GM18519 (cell line): ENCODE measurements at regions not wholly inside any gene's neighbourhood (a gene's known extent, or its start where the extent isn't known, plus 50 kb on each side); places are given as distances from the start of the nearest gene placed in this dataset.

Source experiments
- ATAC-seq: cut with Tn5 transposase; IDR thresholded peaks from one replicate; pipeline ENCODE4 v1.9.1; 2021; ENCODE audit warnings: mild to moderate bottlenecking, moderate library complexity; ENCODE audit not compliant: unreplicated experiment, low FRiP score

DNA sequence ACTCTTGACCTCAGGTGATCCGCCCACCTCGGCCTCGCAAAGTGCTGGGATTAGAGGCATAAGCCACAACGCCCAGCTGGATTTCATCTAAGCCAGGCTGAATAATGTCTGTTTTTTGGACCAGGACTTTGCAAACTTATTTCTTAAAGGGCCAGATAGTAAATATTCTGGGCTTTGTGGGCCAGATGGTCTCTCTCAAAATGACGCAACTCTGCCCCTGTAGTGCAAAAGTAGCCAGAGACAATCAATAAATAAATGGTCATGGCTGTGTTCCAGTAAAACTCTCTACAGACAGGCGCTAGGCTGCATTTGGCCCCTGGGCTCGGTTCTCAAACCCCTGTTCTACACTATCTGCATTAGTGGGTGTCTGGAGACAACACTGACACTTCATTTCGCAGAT lies 121.9 kb upstream of the CDH13 start:
- ATAC-seq, result no peak

DNA sequence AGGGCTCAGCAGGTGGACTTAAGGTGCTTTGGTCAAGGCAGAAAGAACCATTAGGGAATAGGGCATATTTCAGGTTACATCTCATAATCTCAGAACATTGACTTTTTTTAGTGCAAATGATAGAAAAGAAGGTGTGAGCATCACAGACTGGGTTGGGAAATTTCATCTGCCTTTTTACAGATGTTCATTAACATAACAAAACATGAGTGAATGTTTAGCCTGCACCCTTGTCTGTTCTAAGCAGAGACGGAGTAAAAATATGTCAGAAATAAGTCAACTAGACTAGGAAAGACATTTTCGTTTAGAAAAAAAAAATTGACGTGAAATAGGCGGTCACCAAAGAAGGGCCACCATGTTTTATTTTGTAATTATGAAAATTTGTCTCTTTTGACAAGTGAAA lies 127.5 kb upstream of the CDH13 start:
- ATAC-seq, result no peak

- ATAC-seq, result no peak
Measured at GRCh38 chr16:82497139-82497538, 129.6 kb upstream of the CDH13 start.

GRCh38 chr16:82488460-82488859 lies 138.3 kb upstream of the CDH13 start:
- no peak for ATAC-seq

DNA sequence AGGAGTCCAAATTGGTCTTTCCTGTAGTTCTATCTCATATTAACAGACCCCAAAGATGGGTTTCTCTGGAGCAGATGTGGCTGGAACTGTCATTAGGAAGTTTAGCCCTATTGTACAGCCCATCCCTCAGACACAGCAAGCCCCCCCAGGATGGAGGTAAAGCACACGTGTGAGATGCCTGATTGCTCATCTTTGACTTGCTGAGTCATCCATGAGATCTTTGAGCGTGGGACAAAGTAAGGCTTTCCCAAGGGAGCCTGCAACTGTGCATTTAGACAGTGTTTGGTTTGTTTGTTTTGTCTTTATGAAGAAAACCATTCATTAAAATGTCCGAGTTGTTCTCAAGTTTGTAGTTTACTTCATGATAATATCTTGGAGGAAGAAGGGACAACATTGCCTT lies 145.3 kb upstream of the CDH13 start:
- no peak for ATAC-seq

DNA sequence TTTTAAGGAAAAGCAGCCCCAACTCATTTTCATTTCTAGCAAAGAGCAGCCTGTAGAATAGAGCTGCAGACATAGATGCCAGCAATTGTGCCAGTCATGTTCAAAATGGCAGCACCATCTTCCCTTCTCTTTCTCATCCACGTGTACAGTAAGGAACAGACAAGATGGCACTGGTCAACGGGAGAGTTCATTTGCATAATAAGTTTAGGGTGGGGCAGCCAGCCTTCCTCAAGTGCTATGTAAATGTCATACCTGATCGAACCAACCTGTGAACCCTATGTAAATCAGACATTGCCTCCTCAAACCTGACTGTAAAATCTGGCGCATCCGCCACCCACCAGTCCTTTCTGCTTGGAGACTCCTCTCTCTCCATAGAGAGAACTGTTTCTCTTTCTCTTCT lies 150.0 kb upstream of the CDH13 start:
- no peak for ATAC-seq

GRCh38 chr16:82470620-82471152 lies 156.1 kb upstream of the CDH13 start:
- no peak for ATAC-seq

DNA sequence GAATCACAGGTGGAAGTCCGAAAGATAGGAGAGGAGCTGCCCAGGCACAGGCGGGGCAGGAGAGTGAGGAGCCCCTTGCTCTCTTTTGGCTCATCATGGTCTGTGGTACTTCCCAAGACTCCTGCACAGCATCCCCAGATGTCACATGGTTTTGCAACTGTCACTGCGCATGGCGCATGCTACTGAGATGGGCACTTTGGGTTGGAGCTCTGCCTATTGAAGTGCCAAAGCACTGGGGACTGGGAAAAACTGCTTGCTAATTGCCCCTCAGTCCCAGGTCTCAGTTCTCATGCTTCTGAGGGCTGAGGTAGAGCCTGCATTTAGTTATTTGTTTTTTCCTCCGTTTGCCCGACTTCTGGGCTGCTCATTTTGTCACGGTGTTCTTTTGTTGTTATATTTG lies 156.8 kb upstream of the CDH13 start:
- ATAC-seq, result no peak

- no peak for ATAC-seq
Measured at GRCh38 chr16:82464187-82464586, 162.6 kb upstream of the CDH13 start.

DNA sequence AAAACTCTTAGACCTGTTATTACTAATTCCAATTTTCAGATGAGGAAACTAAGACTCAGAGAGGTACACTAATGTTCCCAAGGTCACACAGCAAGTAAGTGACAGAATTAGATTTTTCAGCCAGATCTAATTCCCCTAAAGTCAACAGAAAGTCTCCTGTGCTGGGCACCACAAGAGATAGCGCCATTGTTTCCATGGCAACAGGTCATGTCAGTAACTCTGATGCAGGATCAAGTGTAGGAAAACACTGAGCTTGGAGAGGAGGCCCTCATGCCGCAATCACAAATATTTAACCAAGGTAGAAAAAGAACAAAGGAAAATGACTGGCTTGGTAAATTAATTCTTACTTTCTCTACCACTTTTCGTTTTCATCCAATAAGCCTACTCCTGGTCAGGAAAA lies 166.0 kb upstream of the CDH13 start:
- ATAC-seq, result no peak

GRCh38 chr16:82459580-82460256 lies 167.1 kb upstream of the CDH13 start:
- no peak for ATAC-seq

GRCh38 chr16:82456683-82457082 lies 170.1 kb upstream of the CDH13 start:
- ATAC-seq, result peak; percentile 88

GRCh38 chr16:82454566-82454965 lies 172.2 kb upstream of the CDH13 start:
- no peak for ATAC-seq

DNA sequence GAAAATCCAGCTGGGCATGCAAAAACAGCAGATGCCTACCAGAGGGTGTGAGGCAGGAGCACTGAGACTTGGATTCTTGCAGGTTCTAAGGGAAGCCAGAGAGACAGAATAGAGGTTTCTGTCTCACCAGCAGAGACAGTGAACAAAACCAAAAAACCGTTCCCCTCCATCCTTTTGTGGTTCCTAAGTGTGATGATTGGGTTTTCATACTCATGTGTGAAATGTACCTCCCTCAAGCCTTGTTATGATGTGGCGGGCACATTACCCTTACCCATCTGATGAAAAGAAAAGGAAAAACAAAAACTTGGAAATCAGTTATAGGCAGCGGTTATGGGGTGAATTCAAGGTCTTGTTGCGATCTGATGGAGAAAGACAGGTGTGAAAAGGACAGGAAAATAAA lies 172.6 kb upstream of the CDH13 start:
- ATAC-seq, result no peak

GRCh38 chr16:82452004-82452756 lies 174.6 kb upstream of the CDH13 start:
- no peak for ATAC-seq

GRCh38 chr16:82451449-82451848 lies 175.3 kb upstream of the CDH13 start:
- no peak for ATAC-seq

DNA sequence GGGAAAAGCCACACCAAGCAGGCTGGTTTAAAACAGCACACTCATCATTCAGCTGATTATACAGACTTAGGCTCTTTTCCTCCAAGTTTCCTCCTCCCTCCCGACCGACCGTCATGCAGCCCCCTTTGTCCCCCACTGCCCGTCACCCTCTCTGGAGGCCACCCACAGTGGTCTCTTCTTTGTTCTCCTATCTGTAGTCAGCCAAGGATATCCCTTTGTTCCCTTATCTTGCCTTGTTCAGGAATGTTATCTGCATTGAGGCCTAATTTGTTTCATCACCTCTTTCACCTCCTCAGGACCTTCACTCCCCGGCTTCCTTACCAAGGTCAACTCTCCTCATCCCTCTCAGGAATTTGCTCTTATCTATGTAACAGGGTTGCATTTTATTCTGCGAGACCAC lies 186.4 kb upstream of the CDH13 start:
- ATAC-seq, result no peak

GRCh38 chr16:82439678-82440293 lies 187.0 kb upstream of the CDH13 start:
- ATAC-seq, result no peak

DNA sequence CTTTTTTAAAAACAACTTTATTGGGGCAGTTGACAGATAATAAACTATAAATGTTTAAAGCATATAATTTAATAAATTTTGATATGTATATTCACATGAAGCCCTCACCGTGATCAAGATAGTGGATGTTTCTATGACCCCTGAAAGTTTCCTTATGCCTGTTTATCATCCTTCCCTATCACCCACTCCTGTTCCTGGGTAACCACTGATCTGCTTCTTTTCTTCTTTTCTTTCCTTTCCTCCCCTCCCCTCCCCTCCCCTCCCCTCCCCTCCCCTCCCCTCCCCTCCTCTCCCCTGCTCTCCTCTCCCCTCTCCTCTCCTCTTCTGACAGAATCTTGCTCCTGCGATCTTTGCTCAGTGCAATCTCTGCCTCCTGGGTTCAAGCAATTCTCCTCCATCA lies 193.7 kb upstream of the CDH13 start:
- ATAC-seq, result no peak

DNA sequence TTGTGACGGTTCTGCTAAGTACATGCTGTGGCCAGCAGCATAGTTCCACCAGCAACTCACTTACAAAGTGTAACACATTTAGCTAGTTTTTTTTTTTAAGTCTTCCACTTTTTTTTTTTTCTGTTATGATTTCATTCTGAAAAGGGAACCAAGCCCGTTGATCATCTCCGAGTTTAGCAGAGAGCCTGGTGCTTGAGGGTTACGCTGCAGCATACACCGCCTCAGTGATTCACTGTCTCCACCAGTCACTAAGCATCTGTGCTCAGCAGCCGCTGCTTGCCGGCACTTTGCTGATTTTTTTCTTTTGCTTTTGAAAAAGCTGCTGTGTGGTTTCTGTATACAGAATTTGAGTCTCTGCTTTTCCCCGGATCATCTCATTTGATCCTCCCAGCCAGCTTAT lies 194.5 kb upstream of the CDH13 start:
- no peak for ATAC-seq

DNA sequence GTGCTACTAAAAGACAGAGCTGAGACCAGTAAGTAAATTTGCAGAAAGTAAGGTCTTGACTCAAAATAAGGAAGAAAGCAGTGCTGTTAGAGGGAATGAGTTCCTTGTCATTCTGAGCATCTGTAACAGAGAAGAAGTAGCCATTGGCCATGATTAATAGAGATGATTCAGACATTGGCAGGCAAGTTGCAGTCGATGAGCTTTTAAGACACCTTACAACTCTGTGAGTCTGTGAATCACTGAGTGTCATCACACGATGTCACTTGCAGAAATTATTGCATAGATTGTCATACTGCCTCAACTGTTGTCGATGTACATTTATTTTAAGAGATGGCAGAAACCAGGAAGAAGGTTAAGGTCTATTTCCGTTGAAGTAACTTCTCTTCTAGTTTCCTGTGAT lies 201.1 kb upstream of the CDH13 start:
- no peak for ATAC-seq

- ATAC-seq, result no peak
Measured at GRCh38 chr16:82421851-82422250, 204.9 kb upstream of the CDH13 start.
